H9 (cell line): ENCODE measurements at regions not wholly inside any gene's neighbourhood (a gene's known extent, or its start where the extent isn't known, plus 50 kb on each side); places are given as distances from the start of the nearest gene placed in this dataset.

Experiments used
- DNase-seq: peaks from one replicate; pipeline ENCODE4 v3.0.0-alpha.2; 2017
- H2AFZ ChIP-seq: one replicate; pipeline ENCODE4 v1.6.1; 2013; ENCODE audit warnings: mild to moderate bottlenecking, low read length, control low read depth, moderate library complexity
- H2AK5ac ChIP-seq: 2 replicates; pipeline ENCODE4 v1.6.1; 2013; ENCODE audit warnings: low read length, control low read depth, mixed read lengths; ENCODE audit not compliant: insufficient read length
- H2BK120ac ChIP-seq: one replicate; pipeline ENCODE4 v1.6.1; 2013; ENCODE audit warnings: low read depth, mild to moderate bottlenecking, low read length, control low read depth, inconsistent platforms; ENCODE audit not compliant: poor library complexity, severe bottlenecking
- H2BK12ac ChIP-seq: 2 replicates; pipeline ENCODE4 v1.6.1; 2013; ENCODE audit warnings: low read length, control low read depth, mixed read lengths, low read depth; ENCODE audit not compliant: insufficient read length
- H2BK15ac ChIP-seq: 2 replicates; pipeline ENCODE4 v1.6.1; 2013; ENCODE audit warnings: low read depth, low read length, control low read depth
- H2BK20ac ChIP-seq: one replicate; pipeline ENCODE4 v1.6.1; 2013; ENCODE audit warnings: low read depth, mild to moderate bottlenecking, low read length, control low read depth, inconsistent platforms; ENCODE audit not compliant: poor library complexity, severe bottlenecking
- H2BK5ac ChIP-seq: 2 replicates; pipeline ENCODE4 v1.6.1; 2013; ENCODE audit warnings: low read length, control low read depth, mixed read lengths; ENCODE audit not compliant: insufficient read length
- H3K14ac ChIP-seq: 2 replicates; pipeline ENCODE4 v1.6.1; 2013; ENCODE audit warnings: low read length, control low read depth; ENCODE audit not compliant: insufficient read depth
- H3K18ac ChIP-seq: 2 replicates; pipeline ENCODE4 v1.6.1; 2013; ENCODE audit warnings: low read depth, mild to moderate bottlenecking, mixed read lengths, low read length, control low read depth; ENCODE audit not compliant: insufficient read length
- H3K23ac ChIP-seq: 2 replicates; pipeline ENCODE4 v1.6.1; 2013; ENCODE audit warnings: low read length, control low read depth, mixed read lengths, low read depth; ENCODE audit not compliant: insufficient read length
- H3K23me2 ChIP-seq: 2 replicates; pipeline ENCODE4 v1.6.1; 2013; ENCODE audit warnings: low read depth, mild to moderate bottlenecking, mixed read lengths, low read length, control low read depth; ENCODE audit not compliant: insufficient read length, poor library complexity, severe bottlenecking
- H3K27ac ChIP-seq: 2 replicates; pipeline ENCODE4 v1.5.1; 2013; ENCODE audit warnings: low read length, control low read depth, mixed read lengths, low read depth; ENCODE audit not compliant: insufficient read length
- H3K27me3 ChIP-seq: 2 replicates; pipeline ENCODE4 v1.6.1; 2013; ENCODE audit warnings: low read length, control low read depth, inconsistent platforms; ENCODE audit not compliant: insufficient read depth
- H3K4ac ChIP-seq: 2 replicates; pipeline ENCODE4 v1.6.1; 2013; ENCODE audit warnings: low read depth, mild to moderate bottlenecking, control low read depth, inconsistent platforms, low read length, moderate library complexity
- H3K4me1 ChIP-seq: 2 replicates; pipeline ENCODE4 v1.6.1; 2013; ENCODE audit warnings: low read length, control low read depth, inconsistent platforms; ENCODE audit not compliant: insufficient read depth
- H3K4me2 ChIP-seq: 2 replicates; pipeline ENCODE4 v1.6.1; 2013; ENCODE audit warnings: low read length, control low read depth, mixed read lengths; ENCODE audit not compliant: insufficient read length, insufficient read depth
- H3K56ac ChIP-seq: 2 replicates; pipeline ENCODE4 v1.6.1; 2013; ENCODE audit warnings: low read depth, mild to moderate bottlenecking, mixed read lengths, low read length, control low read depth; ENCODE audit not compliant: insufficient read length
- H3K79me1 ChIP-seq: 2 replicates; pipeline ENCODE4 v1.6.1; 2013; ENCODE audit warnings: low read depth, mild to moderate bottlenecking, moderate library complexity, low read length, control low read depth, inconsistent platforms; ENCODE audit not compliant: insufficient read depth, poor library complexity, severe bottlenecking
- H3K79me2 ChIP-seq: 2 replicates; pipeline ENCODE4 v1.6.1; 2013; ENCODE audit warnings: low read length, control low read depth, inconsistent platforms; ENCODE audit not compliant: insufficient read depth
- H3K9ac ChIP-seq: 2 replicates; pipeline ENCODE4 v1.6.1; 2013; ENCODE audit warnings: low read length, control low read depth, mixed read lengths; ENCODE audit not compliant: insufficient read length; ENCODE audit errors: extremely low read depth
- H3K9me3 ChIP-seq: one replicate; pipeline ENCODE4 v1.6.1; 2013; ENCODE audit warnings: low read depth, low read length, inconsistent platforms; ENCODE audit not compliant: control insufficient read depth
- H3T11ph ChIP-seq: one replicate; pipeline ENCODE4 v1.6.1; 2013; ENCODE audit warnings: mild to moderate bottlenecking, low read length, control low read depth, inconsistent platforms
- H4K20me1 ChIP-seq: one replicate; pipeline ENCODE4 v1.6.1; 2013; ENCODE audit not compliant: control insufficient read depth, insufficient read length, insufficient read depth
- H4K5ac ChIP-seq: 2 replicates; pipeline ENCODE4 v1.6.1; 2013; ENCODE audit warnings: low read depth, mild to moderate bottlenecking, mixed read lengths, low read length, control low read depth; ENCODE audit not compliant: insufficient read length
- H4K8ac ChIP-seq: replicated peaks from 2 replicates; pipeline ENCODE4 v1.6.1; 2013; ENCODE audit warnings: low read length, control low read depth, mixed read lengths, low read depth; ENCODE audit not compliant: insufficient read length
- H4K91ac ChIP-seq: 2 replicates; pipeline ENCODE4 v1.6.1; 2013; ENCODE audit warnings: low read depth, mild to moderate bottlenecking, moderate library complexity, mixed read lengths, low read length, control low read depth; ENCODE audit not compliant: insufficient read length
- H3K27ac Mint-ChIP-seq, 3 experiments: 2 replicates in 2 of 3; 3 replicates in 1 of 3; pipeline ENCODE4 v1.8.0; 2020 to 2021; ENCODE audit warnings: mixed read lengths in 3 of 3, mild to moderate bottlenecking in 1 of 3, moderate library complexity in 1 of 3
- H3K27me3 Mint-ChIP-seq: 2 replicates; pipeline ENCODE4 v1.8.0; 2021; ENCODE audit warnings: low read depth, mild to moderate bottlenecking, moderate library complexity, mixed read lengths
- H3K36me3 Mint-ChIP-seq, 3 experiments: 2 replicates in 2 of 3; 3 replicates in 1 of 3; pipeline ENCODE4 v1.8.0; 2020 to 2021; ENCODE audit warnings: low read depth in 3 of 3, mixed read lengths in 3 of 3; ENCODE audit not compliant: insufficient read depth in 1 of 3
- H3K4me1 Mint-ChIP-seq, 2 experiments: 2 replicates each; pipeline ENCODE4 v1.8.0; 2020; ENCODE audit warnings: mixed read lengths in 2 of 2
- H3K4me3 Mint-ChIP-seq, 2 experiments: 2 replicates in 1 of 2; 3 replicates in 1 of 2; pipeline ENCODE4 v1.8.0; 2020 to 2021; ENCODE audit warnings: mild to moderate bottlenecking in 2 of 2, mixed read lengths in 2 of 2, moderate library complexity in 1 of 2
- H3K9me3 Mint-ChIP-seq, 2 experiments: 2 replicates in 1 of 2; 3 replicates in 1 of 2; pipeline ENCODE4 v1.8.0; 2020; ENCODE audit warnings: mild to moderate bottlenecking in 2 of 2, mixed read lengths in 2 of 2, moderate library complexity in 1 of 2
- WGBS: extraction: QIAGEN DNeasy Blood & Tissue Kit; methylation state at CpG from one replicate; pipeline ENCODE4 v1.1.7; 2013; ENCODE audit warnings: missing lambda C conversion rate, low lambda C conversion rate, mixed read lengths; ENCODE audit not compliant: insufficient read length; ENCODE audit errors: extremely low coverage; 5-methylcytosine and 5-hydroxymethylcytosine counted together
- TF ChIP-seq, protein P1 (sequence below): fragments of 200-600 bp; sonication (generic); conservative IDR thresholded peaks from 3 replicates; pipeline ENCODE4 v1.8.0; 2021; ENCODE audit warnings: antibody characterized with exemption, mild to moderate bottlenecking

DNA sequence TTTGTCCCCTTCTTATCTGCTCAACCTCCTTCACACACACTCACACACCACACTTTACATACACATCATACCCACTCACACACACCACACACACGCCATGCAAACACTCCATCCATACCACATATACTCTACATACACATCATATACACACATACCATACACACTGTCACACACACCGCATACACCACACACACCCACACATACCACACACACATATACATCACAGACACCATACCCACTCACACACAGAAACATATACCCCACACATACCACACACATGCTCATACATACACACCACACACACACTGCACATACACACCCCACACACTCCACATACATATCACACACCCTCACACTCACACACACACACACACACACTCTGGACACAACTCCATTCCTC, 54.3 kb upstream of the ACP3 start:
- H2BK12ac ChIP-seq = no peak overlapping the region
- no peak overlapping the region for H4K8ac ChIP-seq
- Mint-ChIP-seq H3K36me3 (peaks cover 0 to under 1% (median 0%) of the 10 kb centered on the region in 3 experiments; a peak in 4 of 7 replicates), H3K4me3 (no peak overlapping the region), H3K27me3 (no peaks in the 10 kb centered on the region), H3K4me1 (peaks cover 11 to 12% of the 10 kb centered on the region in 2 experiments), H3K27ac (no peak overlapping the region; a peak in 1 of 7 replicates), H3K9me3 (peaks cover 3 to 5% of the 10 kb centered on the region in 2 experiments; a peak in 2 of 5 replicates)
- H3K9me3 ChIP-seq = no peaks in the 10 kb centered on the region
- H3K79me2 ChIP-seq = no peaks in the 10 kb centered on the region
- no peak overlapping the region for H2BK120ac ChIP-seq
- 100% methylated on average over 2 of the region's 2 CpGs for WGBS
- H3K27me3 ChIP-seq = no peaks in the 10 kb centered on the region
- TF ChIP-seq, protein P1, sequence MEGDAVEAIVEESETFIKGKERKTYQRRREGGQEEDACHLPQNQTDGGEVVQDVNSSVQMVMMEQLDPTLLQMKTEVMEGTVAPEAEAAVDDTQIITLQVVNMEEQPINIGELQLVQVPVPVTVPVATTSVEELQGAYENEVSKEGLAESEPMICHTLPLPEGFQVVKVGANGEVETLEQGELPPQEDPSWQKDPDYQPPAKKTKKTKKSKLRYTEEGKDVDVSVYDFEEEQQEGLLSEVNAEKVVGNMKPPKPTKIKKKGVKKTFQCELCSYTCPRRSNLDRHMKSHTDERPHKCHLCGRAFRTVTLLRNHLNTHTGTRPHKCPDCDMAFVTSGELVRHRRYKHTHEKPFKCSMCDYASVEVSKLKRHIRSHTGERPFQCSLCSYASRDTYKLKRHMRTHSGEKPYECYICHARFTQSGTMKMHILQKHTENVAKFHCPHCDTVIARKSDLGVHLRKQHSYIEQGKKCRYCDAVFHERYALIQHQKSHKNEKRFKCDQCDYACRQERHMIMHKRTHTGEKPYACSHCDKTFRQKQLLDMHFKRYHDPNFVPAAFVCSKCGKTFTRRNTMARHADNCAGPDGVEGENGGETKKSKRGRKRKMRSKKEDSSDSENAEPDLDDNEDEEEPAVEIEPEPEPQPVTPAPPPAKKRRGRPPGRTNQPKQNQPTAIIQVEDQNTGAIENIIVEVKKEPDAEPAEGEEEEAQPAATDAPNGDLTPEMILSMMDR = no peak
- no peak overlapping the region for H2AFZ ChIP-seq
- no peak overlapping the region for H3K4ac ChIP-seq
- H3K23ac ChIP-seq = peak overlapping the region; percentile 91
- no peak overlapping the region for H2BK5ac ChIP-seq
- no peaks in the 10 kb centered on the region for H4K20me1 ChIP-seq
- H4K5ac ChIP-seq = peak overlapping the region; percentile 68
- H3K9ac ChIP-seq = no peak overlapping the region
- H2AK5ac ChIP-seq = no peak overlapping the region
- no peaks in the 10 kb centered on the region for H3K23me2 ChIP-seq
- H3K14ac ChIP-seq = no peak overlapping the region
- H3K27ac ChIP-seq = no peak overlapping the region
- no peak overlapping the region for H3K56ac ChIP-seq
- H3K4me2 ChIP-seq = no peak overlapping the region
- H3K18ac ChIP-seq = no peak overlapping the region
- no peak overlapping the region for H4K91ac ChIP-seq
- no peaks in the 10 kb centered on the region for H3K79me1 ChIP-seq
- H2BK15ac ChIP-seq = no peak overlapping the region; the same call in 1 of the 2 replicates
- H2BK20ac ChIP-seq = no peak overlapping the region
- no peak overlapping the region for H3T11ph ChIP-seq
- DNase-seq = no peak
- no peaks in the 10 kb centered on the region; the same call in 1 of the 2 replicates for H3K4me1 ChIP-seq
